NT2/D1 (cell line): ENCODE measurements at regions not wholly inside any gene's neighbourhood (a gene's known extent, or its start where the extent isn't known, plus 50 kb on each side); places are given as distances from the start of the nearest gene placed in this dataset.

Experiments
- DNase-seq: peaks from one replicate; pipeline ENCODE4 v3.0.0-alpha.2; 2011; ENCODE audit warnings: low read depth, low spot score
- H3K27me3 ChIP-seq: 2 replicates; pipeline ENCODE4 v1.6.0; 2011; ENCODE audit warnings: mild to moderate bottlenecking; ENCODE audit not compliant: insufficient read length, insufficient read depth
- H3K36me3 ChIP-seq: 2 replicates; pipeline ENCODE4 v1.6.1; 2011; ENCODE audit warnings: mild to moderate bottlenecking, low read length, mixed read lengths; ENCODE audit not compliant: insufficient read depth, insufficient read length
- H3K4me1 ChIP-seq: 2 replicates; pipeline ENCODE4 v1.5.1; 2011; ENCODE audit not compliant: insufficient read depth, insufficient read length
- H3K4me3 ChIP-seq: 2 replicates; pipeline ENCODE4 v1.5.1; 2011; ENCODE audit warnings: low read depth; ENCODE audit not compliant: insufficient read length
- H3K9ac ChIP-seq: 2 replicates; pipeline ENCODE4 v1.6.0; 2011; ENCODE audit warnings: low read depth; ENCODE audit not compliant: insufficient read length
- H3K9me3 ChIP-seq: 2 replicates; pipeline ENCODE4 v1.5.1; 2011; ENCODE audit warnings: mild to moderate bottlenecking, low read length; ENCODE audit not compliant: insufficient read depth
- SUZ12 ChIP-seq: IDR thresholded peaks from 2 replicates; pipeline ENCODE4 v1.6.1; 2011; ENCODE audit not compliant: insufficient read length, insufficient read depth; ENCODE audit errors: extremely low read depth
- YY1 ChIP-seq: IDR thresholded peaks from 2 replicates; pipeline ENCODE4 v1.6.1; 2011; ENCODE audit not compliant: insufficient read length, insufficient read depth
- ZNF274 ChIP-seq: IDR thresholded peaks from 2 replicates; pipeline ENCODE4 v1.6.1; 2011; ENCODE audit warnings: mild to moderate bottlenecking, low read depth, low read length

DNA sequence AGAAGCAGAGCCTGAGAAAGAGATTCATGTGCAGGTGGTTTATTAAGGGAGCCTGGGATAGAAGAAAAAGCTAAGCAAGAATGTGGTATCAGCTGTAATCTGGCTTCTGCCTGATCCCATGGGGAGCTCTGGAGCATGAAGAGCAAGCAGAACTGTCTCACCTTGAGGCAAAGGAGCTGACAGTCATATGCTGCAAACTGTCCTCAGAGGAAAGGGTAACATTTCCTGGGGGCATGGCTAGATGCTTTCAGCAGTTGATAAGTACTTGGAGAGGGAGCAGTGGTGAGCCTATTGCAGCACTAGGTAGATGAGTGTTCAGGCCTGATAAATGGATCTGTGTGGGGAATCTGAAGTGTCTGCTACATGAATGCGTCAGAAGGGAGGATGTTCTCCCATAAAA is 621.5 kb upstream of the BTBD3 start:
- no peak overlapping the region for H3K9ac ChIP-seq
- TF ChIP-seq ZNF274 (no peak), YY1 (no peak), SUZ12 (no peak)
- no peaks in the 10 kb centered on the region for H3K27me3 ChIP-seq
- no peaks in the 10 kb centered on the region for H3K9me3 ChIP-seq
- no peak for DNase-seq
- H3K36me3 ChIP-seq, result no peaks in the 10 kb centered on the region
- H3K4me1 ChIP-seq, result no peaks in the 10 kb centered on the region
- H3K4me3 ChIP-seq, result no peak overlapping the region

DNA sequence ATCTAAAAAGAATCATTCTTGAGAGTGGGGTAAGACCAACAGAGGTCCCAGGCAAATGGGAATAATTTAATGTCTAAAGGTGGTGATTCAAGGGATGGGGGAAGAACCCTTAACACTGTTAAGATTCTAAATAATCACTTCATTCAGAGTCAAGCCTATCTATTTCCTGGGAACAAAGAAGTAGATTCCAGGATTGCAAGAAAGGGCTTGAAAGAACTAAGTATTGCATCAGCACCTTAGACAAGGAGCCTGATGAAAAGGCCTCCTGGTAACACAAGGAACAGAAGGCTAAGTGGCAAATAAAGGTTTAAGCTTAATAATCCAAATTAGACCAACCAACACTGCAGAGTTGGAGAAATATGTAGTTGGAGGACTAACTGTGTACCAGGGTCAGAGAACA is 620.7 kb upstream of the BTBD3 start:
- DNase-seq, result peak; percentile 13
- TF ChIP-seq YY1 (no peak), SUZ12 (no peak), ZNF274 (no peak)
- H3K4me3 ChIP-seq, result no peak overlapping the region
- no peaks in the 10 kb centered on the region for H3K9me3 ChIP-seq
- no peaks in the 10 kb centered on the region for H3K4me1 ChIP-seq
- no peaks in the 10 kb centered on the region for H3K27me3 ChIP-seq
- H3K36me3 ChIP-seq, result no peaks in the 10 kb centered on the region
- no peak overlapping the region for H3K9ac ChIP-seq

DNA sequence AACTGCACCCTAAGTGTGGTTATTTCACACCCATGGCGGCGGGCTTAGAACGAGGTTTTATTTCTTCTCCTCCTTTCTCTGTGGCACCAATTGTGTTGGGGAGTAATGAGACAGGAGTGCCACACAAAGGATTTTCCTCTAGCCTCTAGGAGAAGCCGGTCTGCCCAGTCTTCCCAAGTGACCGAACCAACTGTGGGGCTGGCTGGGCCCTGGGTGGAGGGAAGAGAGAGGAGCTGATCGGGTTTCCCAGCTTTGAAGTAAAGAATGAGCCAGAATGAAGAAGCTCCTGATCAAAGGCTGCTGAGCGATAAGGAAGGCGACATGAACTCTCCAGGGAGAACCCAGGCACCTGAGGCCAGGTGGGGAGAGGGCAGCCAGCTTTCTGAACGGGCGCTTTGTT is 616.0 kb upstream of the BTBD3 start:
- no peaks in the 10 kb centered on the region for H3K4me1 ChIP-seq
- no peak overlapping the region for H3K9ac ChIP-seq
- no peak for DNase-seq
- no peaks in the 10 kb centered on the region for H3K27me3 ChIP-seq
- H3K36me3 ChIP-seq, result no peaks in the 10 kb centered on the region
- TF ChIP-seq YY1 (no peak), SUZ12 (no peak), ZNF274 (no peak)
- no peak overlapping the region for H3K4me3 ChIP-seq
- no peaks in the 10 kb centered on the region for H3K9me3 ChIP-seq

DNA sequence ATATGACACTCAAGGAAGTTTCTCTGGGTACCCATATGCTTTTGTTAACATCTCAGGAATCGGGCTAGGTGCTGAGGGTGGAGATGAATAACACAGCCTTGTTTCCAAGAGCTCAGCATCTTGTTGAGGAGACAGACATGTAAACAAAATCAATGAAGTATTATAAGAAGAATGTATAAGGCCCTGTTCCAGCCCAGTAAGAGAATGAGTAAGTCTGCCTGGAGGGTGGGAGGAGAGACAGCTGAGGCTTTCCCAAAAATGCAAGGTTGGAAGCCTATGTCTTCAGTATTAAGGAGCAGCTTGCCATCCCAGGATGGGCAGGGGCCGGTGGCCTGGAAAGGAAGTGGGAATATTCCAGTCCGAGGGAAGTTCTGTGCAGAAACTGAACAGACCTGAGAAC is 615.3 kb upstream of the BTBD3 start:
- Histone ChIP-seq H3K9ac (no peak overlapping the region), H3K4me3 (no peak overlapping the region), H3K9me3 (no peaks in the 10 kb centered on the region), H3K27me3 (no peaks in the 10 kb centered on the region), H3K36me3 (no peaks in the 10 kb centered on the region), H3K4me1 (no peaks in the 10 kb centered on the region)
- TF ChIP-seq ZNF274, result no peak
- no peak for TF ChIP-seq YY1
- no peak for TF ChIP-seq SUZ12
- DNase-seq, result no peak

DNA sequence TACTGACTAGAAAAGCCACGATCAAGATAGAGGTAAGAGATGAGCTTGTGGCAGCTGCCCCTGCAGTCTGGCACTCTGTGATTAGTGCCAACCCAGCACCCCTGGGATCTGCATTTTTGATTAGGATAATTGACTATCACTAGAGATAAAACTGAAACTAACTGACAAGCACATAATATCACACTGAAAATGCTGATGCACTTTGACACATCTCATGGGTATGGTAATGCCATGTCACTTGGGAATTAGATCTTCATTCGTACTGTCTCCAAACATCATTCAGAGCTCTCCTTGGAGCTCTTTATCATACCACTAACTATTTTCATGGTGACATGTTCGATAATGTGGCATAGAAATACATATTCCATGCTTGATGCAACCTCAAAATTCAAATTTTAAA is 612.9 kb upstream of the BTBD3 start:
- TF ChIP-seq SUZ12 (no peak), ZNF274 (no peak), YY1 (no peak)
- DNase-seq, result no peak
- no peak overlapping the region for H3K4me3 ChIP-seq
- no peak overlapping the region for H3K9ac ChIP-seq
- H3K9me3 ChIP-seq, result no peaks in the 10 kb centered on the region
- no peaks in the 10 kb centered on the region for H3K27me3 ChIP-seq
- H3K36me3 ChIP-seq, result no peaks in the 10 kb centered on the region
- H3K4me1 ChIP-seq, result no peaks in the 10 kb centered on the region

DNA sequence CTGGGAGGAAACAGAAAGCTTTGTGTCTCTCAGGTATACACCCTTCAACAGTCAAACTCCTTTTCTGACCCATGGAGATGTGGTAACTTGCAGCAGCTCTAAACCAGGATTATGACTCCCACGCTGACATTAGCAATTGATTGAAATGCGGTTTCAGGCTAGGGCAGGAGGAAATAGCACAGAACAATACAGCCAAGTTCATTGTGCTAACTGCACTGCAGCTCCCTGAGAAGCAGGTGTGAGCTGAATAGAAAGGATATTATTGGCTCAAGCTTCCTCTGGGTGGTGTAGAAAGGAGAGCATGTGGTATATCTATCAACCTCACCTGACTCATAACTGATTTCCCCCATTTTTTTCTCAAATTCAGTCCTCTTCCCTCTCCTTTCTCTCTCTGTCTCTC is 612.3 kb upstream of the BTBD3 start:
- Histone ChIP-seq H3K9me3 (no peaks in the 10 kb centered on the region), H3K4me1 (no peaks in the 10 kb centered on the region), H3K4me3 (no peak overlapping the region), H3K27me3 (no peaks in the 10 kb centered on the region), H3K36me3 (no peaks in the 10 kb centered on the region), H3K9ac (no peak overlapping the region)
- DNase-seq, result peak; percentile 18
- TF ChIP-seq ZNF274, result no peak
- no peak for TF ChIP-seq YY1
- TF ChIP-seq SUZ12, result no peak

DNA sequence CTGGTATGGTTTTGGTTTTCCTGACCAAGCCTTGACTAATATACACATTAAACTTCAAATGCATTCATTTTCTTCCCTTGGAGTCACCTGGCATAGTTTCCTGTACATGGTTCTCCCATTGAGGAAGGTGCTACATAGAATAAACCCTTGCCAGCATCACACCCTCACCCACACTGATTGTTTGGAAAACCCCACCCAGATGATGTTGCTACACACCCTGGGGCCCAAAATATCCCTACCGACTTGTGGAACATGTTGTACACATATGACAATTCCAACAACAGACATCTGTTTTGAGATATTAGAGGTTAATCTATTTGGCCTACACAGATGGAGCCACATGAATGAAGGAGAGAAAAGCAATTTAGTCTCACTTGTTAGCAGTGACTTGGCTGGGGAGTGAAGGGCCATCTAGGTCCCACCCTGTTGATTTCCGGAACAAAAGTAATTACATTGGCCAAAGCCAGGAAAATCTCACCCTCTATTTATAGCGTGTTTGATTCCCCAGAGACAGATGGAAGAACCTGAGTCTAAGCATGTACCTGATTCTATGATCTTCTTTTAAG is 606.0 kb upstream of the BTBD3 start:
- Histone ChIP-seq H3K9ac (no peak overlapping the region), H3K27me3 (no peaks in the 10 kb centered on the region), H3K4me1 (no peaks in the 10 kb centered on the region), H3K9me3 (no peaks in the 10 kb centered on the region), H3K36me3 (no peaks in the 10 kb centered on the region), H3K4me3 (no peak overlapping the region)
- no peak for DNase-seq
- TF ChIP-seq SUZ12, result no peak

DNA sequence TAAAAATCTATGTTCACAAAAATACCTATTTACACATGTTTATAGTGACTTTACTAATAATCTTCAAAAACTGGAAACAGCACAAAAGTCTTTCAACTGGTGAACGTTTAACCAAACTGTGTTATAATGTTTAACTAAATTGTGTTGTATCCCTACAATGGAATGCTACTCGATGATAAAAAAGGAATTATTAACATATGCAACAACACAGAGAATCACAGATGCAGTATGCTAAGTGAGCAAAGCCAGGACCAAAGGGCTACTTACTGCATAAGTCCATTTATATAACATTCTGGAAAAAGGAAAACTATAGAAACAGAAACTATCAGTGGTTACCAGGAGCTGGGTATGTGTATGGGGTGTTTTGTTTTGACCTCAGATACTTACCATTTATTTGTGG is 602.2 kb upstream of the BTBD3 start:
- no peak for DNase-seq

More for the DNA sequence above, 602.2 kb upstream of the BTBD3 start:
- no peaks in the 10 kb centered on the region for H3K27me3 ChIP-seq
- H3K4me1 ChIP-seq, result no peaks in the 10 kb centered on the region
- no peaks in the 10 kb centered on the region for H3K9me3 ChIP-seq
- no peaks in the 10 kb centered on the region for H3K36me3 ChIP-seq
- no peak for TF ChIP-seq ZNF274
- TF ChIP-seq YY1, result no peak
- TF ChIP-seq SUZ12, result no peak
- H3K9ac ChIP-seq, result no peak overlapping the region
- no peak overlapping the region for H3K4me3 ChIP-seq
